DND-41 (cell line): ENCODE measurements at regions not wholly inside any gene's neighbourhood (a gene's known extent, or its start where the extent isn't known, plus 50 kb on each side); places are given as distances from the start of the nearest gene placed in this dataset.

ENCODE experiments used
- ATAC-seq: fragments of 200-7000 bp; cut with Tn5 transposase; 3 replicates; pipeline ENCODE4 v1.9.1; 2021; ENCODE audit warnings: low read depth; ENCODE audit not compliant: insufficient read depth
- DNase-seq: peaks from one replicate; pipeline ENCODE4 v3.0.0-alpha.2; 2020
- H2AFZ ChIP-seq: 2 replicates; pipeline ENCODE4 v1.6.0; 2012; ENCODE audit warnings: low read depth, low read length
- H3K27ac ChIP-seq: 2 replicates; pipeline ENCODE4 v1.5.1; 2012; ENCODE audit warnings: low read length, inconsistent platforms
- H3K27me3 ChIP-seq: fragments of 200-600 bp; sonication (generic); 2 replicates; pipeline ENCODE4 v1.6.0; 2012; ENCODE audit warnings: low read length, mild to moderate bottlenecking, inconsistent platforms; ENCODE audit not compliant: insufficient read depth, poor library complexity
- H3K36me3 ChIP-seq: 2 replicates; pipeline ENCODE4 v1.5.1; 2012; ENCODE audit warnings: low read length, inconsistent platforms; ENCODE audit not compliant: insufficient read depth
- H3K4me1 ChIP-seq: 2 replicates; pipeline ENCODE4 v1.5.1; 2012; ENCODE audit warnings: mild to moderate bottlenecking, low read length; ENCODE audit not compliant: insufficient read depth
- H3K4me2 ChIP-seq: 2 replicates; pipeline ENCODE4 v1.6.0; 2012; ENCODE audit warnings: mild to moderate bottlenecking, moderate library complexity, low read length, inconsistent platforms; ENCODE audit not compliant: insufficient read depth
- H3K4me3 ChIP-seq, 2 experiments: fragments of 200-600 bp in 1 of 2; shearing (Covaris generic) in 1 of 2; 2 replicates each; pipeline ENCODE4 v1.5.1; 2012 to 2016; ENCODE audit warnings: inconsistent platforms in 2 of 2, low read length in 2 of 2, mild to moderate bottlenecking in 2 of 2, low read depth in 1 of 2, moderate library complexity in 1 of 2
- H3K79me2 ChIP-seq: 2 replicates; pipeline ENCODE4 v1.6.0; 2012; ENCODE audit warnings: low read length, inconsistent platforms; ENCODE audit not compliant: insufficient read depth
- H3K9ac ChIP-seq: 2 replicates; pipeline ENCODE4 v1.6.0; 2012; ENCODE audit warnings: low read depth, mild to moderate bottlenecking, inconsistent platforms, low read length, moderate library complexity
- H3K9me3 ChIP-seq: 2 replicates; pipeline ENCODE4 v1.5.1; 2012; ENCODE audit warnings: low read length, moderate library complexity, mild to moderate bottlenecking, inconsistent platforms; ENCODE audit not compliant: insufficient read depth, severe bottlenecking
- H4K20me1 ChIP-seq: 2 replicates; pipeline ENCODE4 v1.6.0; 2012; ENCODE audit warnings: low read length; ENCODE audit not compliant: insufficient read depth
- EZH2 ChIP-seq: IDR thresholded peaks from 3 replicates; pipeline ENCODE4 v1.6.1; 2012; ENCODE audit warnings: borderline replicate concordance, low read depth, mild to moderate bottlenecking, moderate library complexity, low read length, inconsistent platforms; ENCODE audit not compliant: severe bottlenecking
- TF ChIP-seq, protein P1 (sequence below): IDR thresholded peaks from 2 replicates; pipeline ENCODE4 v1.5.1; 2012; ENCODE audit warnings: borderline replicate concordance, low read length, moderate library complexity, mild to moderate bottlenecking; ENCODE audit not compliant: poor library complexity, severe bottlenecking; ENCODE audit errors: extremely low read depth

DNA sequence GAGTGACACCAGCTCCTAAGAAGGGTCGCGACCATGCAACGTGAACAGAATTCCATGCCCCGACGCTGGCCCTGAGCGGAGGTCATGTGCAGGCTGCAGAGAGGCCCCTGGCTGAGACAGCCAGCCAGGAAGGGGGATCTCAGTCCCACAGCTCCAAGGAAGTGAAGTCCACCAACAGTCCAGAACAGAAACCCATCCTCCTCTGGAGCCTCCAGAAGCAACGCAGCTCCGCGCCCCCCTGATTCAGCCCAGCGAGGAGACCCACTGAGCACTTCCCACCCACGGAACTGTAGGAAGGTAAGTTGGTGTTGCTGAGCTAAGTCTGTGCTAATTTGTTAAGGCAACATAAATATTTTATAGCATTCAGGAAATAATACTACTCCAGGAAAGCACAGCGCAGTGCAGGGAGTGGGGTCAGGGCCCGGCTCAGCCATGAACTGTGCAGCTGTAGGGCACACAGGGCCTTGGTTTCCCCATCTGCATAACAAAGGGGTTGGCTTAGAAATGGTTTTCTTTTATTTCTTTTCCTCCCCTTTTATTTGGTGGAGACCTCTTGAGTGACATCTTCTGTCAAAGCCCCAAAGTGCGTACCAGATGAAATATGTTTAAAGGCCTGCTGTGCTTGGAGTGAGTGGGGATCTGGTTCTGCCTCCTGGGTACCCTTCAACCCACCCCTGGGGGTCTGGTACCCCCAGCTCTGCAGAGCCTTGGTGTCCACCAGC, 241.1 kb upstream of the PMEPA1 start:
- Histone ChIP-seq H3K4me3 (no peak overlapping the region), H3K9me3 (no peaks in the 10 kb centered on the region), H3K79me2 (no peaks in the 10 kb centered on the region), H2AFZ (no peak overlapping the region), H3K27ac (no peak overlapping the region), H3K27me3 (no peaks in the 10 kb centered on the region), H3K9ac (no peak overlapping the region), H3K4me1 (no peaks in the 10 kb centered on the region), H4K20me1 (no peaks in the 10 kb centered on the region; the same call in 1 of the 2 replicates), H3K4me2 (no peak overlapping the region), H3K36me3 (no peaks in the 10 kb centered on the region)
- ATAC-seq (no peak), DNase-seq (no peak)
- TF ChIP-seq, protein P1, sequence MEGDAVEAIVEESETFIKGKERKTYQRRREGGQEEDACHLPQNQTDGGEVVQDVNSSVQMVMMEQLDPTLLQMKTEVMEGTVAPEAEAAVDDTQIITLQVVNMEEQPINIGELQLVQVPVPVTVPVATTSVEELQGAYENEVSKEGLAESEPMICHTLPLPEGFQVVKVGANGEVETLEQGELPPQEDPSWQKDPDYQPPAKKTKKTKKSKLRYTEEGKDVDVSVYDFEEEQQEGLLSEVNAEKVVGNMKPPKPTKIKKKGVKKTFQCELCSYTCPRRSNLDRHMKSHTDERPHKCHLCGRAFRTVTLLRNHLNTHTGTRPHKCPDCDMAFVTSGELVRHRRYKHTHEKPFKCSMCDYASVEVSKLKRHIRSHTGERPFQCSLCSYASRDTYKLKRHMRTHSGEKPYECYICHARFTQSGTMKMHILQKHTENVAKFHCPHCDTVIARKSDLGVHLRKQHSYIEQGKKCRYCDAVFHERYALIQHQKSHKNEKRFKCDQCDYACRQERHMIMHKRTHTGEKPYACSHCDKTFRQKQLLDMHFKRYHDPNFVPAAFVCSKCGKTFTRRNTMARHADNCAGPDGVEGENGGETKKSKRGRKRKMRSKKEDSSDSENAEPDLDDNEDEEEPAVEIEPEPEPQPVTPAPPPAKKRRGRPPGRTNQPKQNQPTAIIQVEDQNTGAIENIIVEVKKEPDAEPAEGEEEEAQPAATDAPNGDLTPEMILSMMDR: no peak
- no peak for TF ChIP-seq EZH2

- no peaks in the 10 kb centered on the region for H3K9me3 ChIP-seq
- no peaks in the 10 kb centered on the region; the same call in 1 of the 2 replicates for H4K20me1 ChIP-seq
- no peak overlapping the region for H3K27ac ChIP-seq
- peaks cover 5% of the 10 kb centered on the region for H3K27me3 ChIP-seq
- H3K4me1 ChIP-seq: no peaks in the 10 kb centered on the region
- no peak overlapping the region for H2AFZ ChIP-seq
- no peak overlapping the region for H3K4me2 ChIP-seq
- DNase-seq: no peak
- H3K36me3 ChIP-seq: no peaks in the 10 kb centered on the region
- no peaks in the 10 kb centered on the region for H3K79me2 ChIP-seq
- no peak overlapping the region for H3K9ac ChIP-seq
- TF ChIP-seq EZH2: no peak
- TF ChIP-seq, protein P1: no peak
- ATAC-seq: no peak
- H3K4me3 ChIP-seq: no peak overlapping the region
These were observed 238.6 kb upstream of the PMEPA1 start for GRCh38 chr20:57948180-57948955.

DNA sequence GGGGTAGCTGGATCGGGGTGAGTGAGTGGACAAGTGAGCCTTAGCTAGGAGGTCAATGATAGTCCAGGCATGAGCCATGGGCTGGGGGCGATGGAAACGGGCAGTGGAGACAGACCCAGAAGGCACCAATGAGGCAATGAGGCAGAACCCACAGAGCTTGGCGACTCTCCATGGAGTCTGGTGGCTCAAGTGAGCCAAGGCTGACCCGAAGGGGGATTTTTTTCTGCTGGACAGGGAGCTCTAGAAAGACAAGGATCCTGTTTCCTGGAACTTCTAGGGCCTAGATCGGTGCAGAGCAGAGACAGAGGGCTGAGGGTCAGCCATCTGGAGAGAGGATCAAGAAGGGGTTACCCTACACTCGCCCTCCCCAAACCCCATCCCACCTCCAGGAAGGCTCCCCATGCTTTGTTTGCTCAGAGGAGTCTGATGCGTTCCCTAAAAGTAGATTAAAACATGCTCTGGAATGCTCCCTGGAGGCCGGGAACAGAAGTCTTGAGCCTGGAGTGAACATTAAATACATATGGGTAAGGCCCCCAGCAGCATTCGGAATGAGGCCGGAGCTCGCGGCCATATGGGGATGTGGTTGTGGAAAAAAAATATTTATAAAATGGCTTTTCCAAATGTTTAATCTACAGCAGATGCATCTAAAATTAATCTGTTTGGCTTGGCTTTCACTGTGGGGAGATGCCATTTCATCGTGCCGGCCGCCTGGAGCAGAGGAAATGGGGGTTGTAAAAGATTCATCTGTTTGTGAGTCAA, 237.8 kb upstream of the PMEPA1 start:
- H3K9me3 ChIP-seq: no peaks in the 10 kb centered on the region
- H3K4me3 ChIP-seq: no peak overlapping the region
- no peak for DNase-seq
- H4K20me1 ChIP-seq: no peaks in the 10 kb centered on the region; the same call in 1 of the 2 replicates
- no peaks in the 10 kb centered on the region for H3K79me2 ChIP-seq
- H3K27ac ChIP-seq: no peak overlapping the region
- H3K36me3 ChIP-seq: no peaks in the 10 kb centered on the region
- H3K27me3 ChIP-seq: peaks cover 8% of the 10 kb centered on the region
- ATAC-seq: no peak
- H2AFZ ChIP-seq: no peak overlapping the region
- no peak overlapping the region for H3K9ac ChIP-seq
- no peak overlapping the region for H3K4me2 ChIP-seq
- no peaks in the 10 kb centered on the region for H3K4me1 ChIP-seq
- TF ChIP-seq, protein P1: no peak
- TF ChIP-seq EZH2: no peak
